Activated CD8-positive, alpha-beta memory T cell treated with anti-CD3 and anti-CD28 coated beads for 36 hours (primary cell): ENCODE measurements at regions not wholly inside any gene's neighbourhood (a gene's known extent, or its start where the extent isn't known, plus 50 kb on each side); places are given as distances from the start of the nearest gene placed in this dataset.

Source experiments
- CTCF ChIA-PET: fragments of 350-600 bp; sonication (Branson Sonifier 250); formaldehyde crosslinking; loops from one replicate; lab custom pipeline; 2021; ENCODE audit warnings: antibody characterized with exemption; lab: Charles Lee
- POLR2A ChIA-PET: fragments of 350-600 bp; sonication (Branson Sonifier 250); formaldehyde crosslinking; loops from one replicate; lab custom pipeline; 2021; ENCODE audit warnings: antibody characterized with exemption; lab: Charles Lee

GRCh38 chr3:107870096-107870495, 220.7 kb downstream of the CD47 start:
- POLR2A ChIA-PET, result no interaction called here
- CTCF ChIA-PET, result no interaction called here

GRCh38 chr3:107868449-107868848, 222.4 kb downstream of the CD47 start:
- ChIA-PET CTCF (no interaction called here), POLR2A (no interaction called here)

- ChIA-PET CTCF (no interaction called here), POLR2A (no interaction called here)
These were observed 228.9 kb downstream of the CD47 start for GRCh38 chr3:107861904-107862303.

DNA sequence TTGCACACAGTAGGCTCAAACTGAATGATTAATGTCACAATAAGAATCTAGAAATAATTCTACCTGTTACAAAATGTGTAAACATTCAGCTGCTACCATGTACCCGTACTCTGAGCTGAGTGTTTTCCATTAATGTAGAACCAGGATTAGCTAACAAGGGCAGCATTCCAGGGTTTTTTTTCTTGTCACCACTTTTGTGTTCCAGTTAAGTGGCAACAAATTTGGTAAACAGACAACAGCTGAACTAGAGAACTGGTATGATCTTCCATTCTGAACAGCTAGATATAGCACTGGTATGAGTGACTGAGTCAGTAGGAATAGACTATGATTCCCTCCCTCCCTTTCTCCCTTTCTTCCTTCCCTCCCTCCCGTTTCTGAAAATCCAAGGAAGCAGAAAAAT, 229.4 kb downstream of the CD47 start:
- ChIA-PET CTCF (no interaction called here), POLR2A (no interaction called here)
